A549 (cell line): ENCODE measurements at regions not wholly inside any gene's neighbourhood (a gene's known extent, or its start where the extent isn't known, plus 50 kb on each side); places are given as distances from the start of the nearest gene placed in this dataset.

Source experiments
- CBX8 ChIP-seq: fragments of 200-600 bp; sonication (generic); IDR thresholded peaks from 2 replicates; pipeline ENCODE4 v1.6.1; 2016
- CEBPB ChIP-seq, 2 experiments: fragments of >200 bp in 1 of 2; sonication (Bioruptor Twin) in 1 of 2; formaldehyde crosslinking in 1 of 2; IDR thresholded peaks; 2 replicates each; pipeline ENCODE4 v1.6.1; 2012 to 2016
- CHD2 ChIP-seq: fragments of 150-350 bp; IDR thresholded peaks from 2 replicates; pipeline ENCODE4 v1.6.1; 2014; ENCODE audit warnings: low read length; ENCODE audit not compliant: partially characterized antibody
- EHF ChIP-seq: fragments of 250-450 bp; sonication (Bioruptor Pico); IDR thresholded peaks from 2 replicates; pipeline ENCODE4 v1.5.0; 2020; ENCODE audit warnings: mild to moderate bottlenecking
- EP300 ChIP-seq, 2 experiments: fragments of >200 bp; sonication (Bioruptor Twin); formaldehyde crosslinking; IDR thresholded peaks; 2 replicates in 1 of 2; 3 replicates in 1 of 2; pipeline ENCODE4 v1.6.1; 2016 to 2017
- JUN ChIP-seq, 2 experiments: fragments of >200 bp; sonication (Bioruptor Twin); formaldehyde crosslinking; IDR thresholded peaks; 2 replicates in 1 of 2; 3 replicates in 1 of 2; pipeline ENCODE4 v1.6.1; 2016 to 2017
- MAFK ChIP-seq: fragments of 450-650 bp; IDR thresholded peaks from 2 replicates; pipeline ENCODE4 v1.6.1; 2014; ENCODE audit not compliant: partially characterized antibody
- POLR2A ChIP-seq: IDR thresholded peaks from 2 replicates; pipeline ENCODE4 v1.6.1; 2012; ENCODE audit warnings: mild to moderate bottlenecking, low read length
- RAD21 ChIP-seq, 2 experiments: fragments of >200 bp in 1 of 2; sonication (Bioruptor Twin) in 1 of 2; formaldehyde crosslinking in 1 of 2; IDR thresholded peaks in 1 of 2; conservative IDR thresholded peaks in 1 of 2; 2 replicates in 1 of 2; 3 replicates in 1 of 2; pipeline ENCODE4 v1.6.1; 2012 to 2018; ENCODE audit warnings: inconsistent platforms in 1 of 2
- RCOR1 ChIP-seq: fragments of 150-350 bp; IDR thresholded peaks from 2 replicates; pipeline ENCODE4 v1.6.1; 2014; ENCODE audit warnings: antibody characterized with exemption, low read length, low read depth
- SREBF2 ChIP-seq: fragments of 450-650 bp; IDR thresholded peaks from 2 replicates; pipeline ENCODE4 v1.6.1; 2014; ENCODE audit warnings: mild to moderate bottlenecking, moderate library complexity
- ZFP36 ChIP-seq: fragments of 450-650 bp; IDR thresholded peaks from 2 replicates; pipeline ENCODE4 v1.6.1; 2014; ENCODE audit warnings: borderline replicate concordance; ENCODE audit not compliant: partially characterized antibody
- TF ChIP-seq, protein P1 (sequence below): fragments of >200 bp; sonication (Bioruptor Twin); formaldehyde crosslinking; IDR thresholded peaks from 3 replicates; pipeline ENCODE4 v1.5.1; 2016

DNA sequence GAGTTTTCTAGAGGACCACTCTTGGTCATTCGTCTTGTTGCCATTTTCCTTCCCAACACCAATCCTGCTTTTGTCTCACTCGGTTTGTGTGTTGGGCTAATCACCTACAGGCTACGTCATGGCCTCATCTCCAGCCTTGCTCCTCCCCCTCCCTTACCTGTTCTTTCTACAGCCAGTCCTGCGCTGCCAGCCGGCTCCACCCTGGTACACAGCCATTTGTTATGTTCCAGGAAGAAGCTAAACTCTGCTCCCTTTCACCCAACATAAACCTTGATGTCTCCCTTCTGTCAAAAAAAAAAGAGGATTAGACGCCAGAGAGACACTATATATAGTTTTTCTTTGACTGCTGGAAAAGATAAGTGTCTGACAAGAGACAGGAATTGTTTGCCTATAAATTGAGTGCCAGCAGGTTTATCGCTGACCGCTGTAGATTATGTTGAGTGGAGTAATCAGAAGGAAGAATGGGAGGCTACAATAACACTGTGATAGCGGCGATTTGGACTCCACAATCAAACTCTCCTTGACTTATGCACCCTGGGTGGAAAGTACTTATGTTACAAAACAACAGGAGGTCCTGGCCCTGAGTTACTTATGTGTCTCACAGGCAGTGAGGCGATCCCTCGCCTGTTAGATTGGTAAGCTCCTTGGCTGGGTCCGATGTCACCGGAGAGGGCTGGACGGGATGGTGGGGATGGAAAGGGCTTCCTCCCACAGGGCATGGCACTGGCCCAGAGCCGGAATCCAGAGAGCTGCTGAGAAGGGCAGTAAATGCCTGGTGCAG, 171.3 kb upstream of the BMPER start:
- TF ChIP-seq MAFK = no peak
- TF ChIP-seq POLR2A = no peak
- no peak for TF ChIP-seq JUN (IDR thresholded peaks at IDR 0.05)
- TF ChIP-seq, protein P1, sequence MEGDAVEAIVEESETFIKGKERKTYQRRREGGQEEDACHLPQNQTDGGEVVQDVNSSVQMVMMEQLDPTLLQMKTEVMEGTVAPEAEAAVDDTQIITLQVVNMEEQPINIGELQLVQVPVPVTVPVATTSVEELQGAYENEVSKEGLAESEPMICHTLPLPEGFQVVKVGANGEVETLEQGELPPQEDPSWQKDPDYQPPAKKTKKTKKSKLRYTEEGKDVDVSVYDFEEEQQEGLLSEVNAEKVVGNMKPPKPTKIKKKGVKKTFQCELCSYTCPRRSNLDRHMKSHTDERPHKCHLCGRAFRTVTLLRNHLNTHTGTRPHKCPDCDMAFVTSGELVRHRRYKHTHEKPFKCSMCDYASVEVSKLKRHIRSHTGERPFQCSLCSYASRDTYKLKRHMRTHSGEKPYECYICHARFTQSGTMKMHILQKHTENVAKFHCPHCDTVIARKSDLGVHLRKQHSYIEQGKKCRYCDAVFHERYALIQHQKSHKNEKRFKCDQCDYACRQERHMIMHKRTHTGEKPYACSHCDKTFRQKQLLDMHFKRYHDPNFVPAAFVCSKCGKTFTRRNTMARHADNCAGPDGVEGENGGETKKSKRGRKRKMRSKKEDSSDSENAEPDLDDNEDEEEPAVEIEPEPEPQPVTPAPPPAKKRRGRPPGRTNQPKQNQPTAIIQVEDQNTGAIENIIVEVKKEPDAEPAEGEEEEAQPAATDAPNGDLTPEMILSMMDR = no peak
- no peak for TF ChIP-seq ZFP36
- TF ChIP-seq EHF (CRISPR knock-in tag) = no peak
- TF ChIP-seq CEBPB (IDR thresholded peaks at IDR 0.05) = no peak
- no peak for TF ChIP-seq RAD21 (conservative IDR thresholded peaks at IDR 0.05 in 1 of 2, IDR thresholded peaks at IDR 0.05 in 1 of 2)
- TF ChIP-seq RCOR1 = no peak
- TF ChIP-seq CHD2 = no peak
- TF ChIP-seq CBX8 = no peak
- no peak for TF ChIP-seq SREBF2
- no peak for TF ChIP-seq EP300 (IDR thresholded peaks at IDR 0.05)
